WTC11 (cell line): ENCODE measurements at regions not wholly inside any gene's neighbourhood (a gene's known extent, or its start where the extent isn't known, plus 50 kb on each side); places are given as distances from the start of the nearest gene placed in this dataset.
A peak's percentile ranks its signal among the peaks of the same experiment; 100 is the strongest.
"Not testable (repeated sequence)": the region's sequence is repeated elsewhere in the genome, so short reads cannot be mapped to it uniquely, and the experiment has no call there.

ENCODE experiments used
- ATAC-seq: fragments of 200-7000 bp; cut with Tn5 transposase; 2 replicates; pipeline ENCODE4 v1.10.0; 2021; ENCODE audit warnings: mild to moderate bottlenecking, moderate library complexity
- CTCF ChIA-PET: fragments of 300-600 bp; sonication (Branson Sonifier 250); formaldehyde crosslinking; loops from one replicate; lab custom pipeline; 2021; ENCODE audit warnings: antibody characterized with exemption; lab: Charles Lee
- POLR2A ChIA-PET: fragments of 350-600 bp; sonication (Branson Sonifier 250); formaldehyde crosslinking; loops from one replicate; lab custom pipeline; 2021; ENCODE audit warnings: antibody characterized with exemption; lab: Charles Lee
- DNase-seq: peaks from one replicate; pipeline ENCODE4 v3.0.0; 2021; ENCODE audit warnings: low spot score
- H3K27ac Mint-ChIP-seq: 2 replicates; pipeline ENCODE4 v1.8.0; 2021; ENCODE audit warnings: mixed read lengths
- H3K27me3 Mint-ChIP-seq: 2 replicates; pipeline ENCODE4 v1.8.0; 2021; ENCODE audit warnings: low read depth, mild to moderate bottlenecking, moderate library complexity, mixed read lengths
- H3K36me3 Mint-ChIP-seq: 2 replicates; pipeline ENCODE4 v1.8.0; 2021; ENCODE audit warnings: mixed read lengths
- H3K4me1 Mint-ChIP-seq: 2 replicates; pipeline ENCODE4 v1.8.0; 2022; ENCODE audit warnings: mixed read lengths
- H3K4me3 Mint-ChIP-seq: 2 replicates; pipeline ENCODE4 v1.8.0; 2021; ENCODE audit warnings: mild to moderate bottlenecking, moderate library complexity, mixed read lengths
- H3K9me3 Mint-ChIP-seq: 2 replicates; pipeline ENCODE4 v1.8.0; 2021; ENCODE audit warnings: mixed read lengths
- ESRRA ChIP-seq: sonication (generic); formaldehyde crosslinking; IDR thresholded peaks from 2 replicates; pipeline ENCODE4 v1.8.1; 2022; ENCODE audit warnings: mild to moderate bottlenecking, missing genetic modification reagents, borderline replicate concordance
- GRHL2 ChIP-seq: fragments of 250-450 bp; sonication (Bioruptor Pico); IDR thresholded peaks from 2 replicates; pipeline ENCODE4 v1.8.0; 2022; ENCODE audit warnings: mild to moderate bottlenecking, moderate library complexity; ENCODE audit not compliant: insufficient replicate concordance, severe bottlenecking
- JUN ChIP-seq: sonication (generic); formaldehyde crosslinking; IDR thresholded peaks from 2 replicates; pipeline ENCODE4 v1.8.0; 2023; ENCODE audit warnings: mild to moderate bottlenecking, missing genetic modification reagents
- MXD4 ChIP-seq: fragments of 250-450 bp; sonication (Bioruptor Pico); IDR thresholded peaks from 2 replicates; pipeline ENCODE4 v1.8.0; 2021; ENCODE audit warnings: mild to moderate bottlenecking, moderate library complexity, borderline replicate concordance
- NFE2L1 ChIP-seq: sonication (generic); formaldehyde crosslinking; IDR thresholded peaks from 2 replicates; pipeline ENCODE4 v1.8.1; 2023; ENCODE audit warnings: missing genetic modification reagents
- NR1H2 ChIP-seq: sonication (generic); formaldehyde crosslinking; IDR thresholded peaks from 2 replicates; pipeline ENCODE4 v1.9.0; 2021; ENCODE audit warnings: mild to moderate bottlenecking, moderate library complexity, missing genetic modification reagents
- TEAD4 ChIP-seq: sonication (generic); formaldehyde crosslinking; IDR thresholded peaks from 2 replicates; pipeline ENCODE4 v1.8.0; 2022; ENCODE audit warnings: mild to moderate bottlenecking, missing genetic modification reagents
- ZNF219 ChIP-seq: sonication (generic); formaldehyde crosslinking; IDR thresholded peaks from 2 replicates; pipeline ENCODE4 v1.8.0; 2023; ENCODE audit warnings: missing genetic modification reagents, mild to moderate bottlenecking, borderline replicate concordance
- TF ChIP-seq, protein P1 (sequence below): sonication (generic); formaldehyde crosslinking; IDR thresholded peaks from 2 replicates; pipeline ENCODE4 v1.8.1; 2023; ENCODE audit warnings: mild to moderate bottlenecking, missing genetic modification reagents, borderline replicate concordance
- TF ChIP-seq, protein P2 (sequence below): sonication (generic); formaldehyde crosslinking; IDR thresholded peaks from 2 replicates; pipeline ENCODE4 v1.8.1; 2023; ENCODE audit warnings: mild to moderate bottlenecking, missing genetic modification reagents
- TF ChIP-seq, protein P3 (sequence below): sonication (generic); formaldehyde crosslinking; IDR thresholded peaks from 2 replicates; pipeline ENCODE4 v1.8.0; 2022; ENCODE audit warnings: missing genetic modification reagents
- TF ChIP-seq, protein P4 (sequence below): sonication (generic); formaldehyde crosslinking; IDR thresholded peaks from 2 replicates; pipeline ENCODE4 v1.8.0; 2022; ENCODE audit warnings: mild to moderate bottlenecking, missing genetic modification reagents
- TF ChIP-seq, protein P5 (sequence below): sonication (generic); formaldehyde crosslinking; IDR thresholded peaks from 2 replicates; pipeline ENCODE4 v1.8.1; 2023; ENCODE audit warnings: mild to moderate bottlenecking, moderate library complexity, missing genetic modification reagents
- TF ChIP-seq, protein P6 (sequence below): sonication (generic); formaldehyde crosslinking; IDR thresholded peaks from 2 replicates; pipeline ENCODE4 v1.8.1; 2023; ENCODE audit warnings: mild to moderate bottlenecking, missing genetic modification reagents, moderate library complexity
- TF ChIP-seq, protein P7 (sequence below): sonication (generic); formaldehyde crosslinking; IDR thresholded peaks from 2 replicates; pipeline ENCODE4 v1.8.1; 2022; ENCODE audit warnings: mild to moderate bottlenecking, moderate library complexity, missing genetic modification reagents

DNA sequence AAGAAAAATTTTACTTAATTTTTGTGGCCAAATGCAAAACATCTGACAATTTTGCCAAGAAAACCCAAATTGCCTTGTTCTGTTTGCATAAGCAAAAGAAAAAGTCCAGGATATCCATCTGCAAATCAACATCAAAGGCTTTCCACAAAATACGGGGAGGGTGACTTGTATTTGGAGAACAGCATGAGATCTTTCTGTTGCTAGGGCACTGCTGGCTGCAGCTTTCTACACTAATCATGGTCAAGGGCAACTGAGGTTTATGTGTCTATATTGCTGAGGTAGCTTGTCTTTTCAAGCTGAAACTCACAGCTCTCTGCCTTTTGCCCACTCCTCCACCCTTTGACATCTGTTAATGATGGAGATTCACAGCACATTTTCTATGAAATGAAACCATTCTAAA, 389.1 kb downstream of the NKX6-1 start (continued):
- TF ChIP-seq, protein P1, sequence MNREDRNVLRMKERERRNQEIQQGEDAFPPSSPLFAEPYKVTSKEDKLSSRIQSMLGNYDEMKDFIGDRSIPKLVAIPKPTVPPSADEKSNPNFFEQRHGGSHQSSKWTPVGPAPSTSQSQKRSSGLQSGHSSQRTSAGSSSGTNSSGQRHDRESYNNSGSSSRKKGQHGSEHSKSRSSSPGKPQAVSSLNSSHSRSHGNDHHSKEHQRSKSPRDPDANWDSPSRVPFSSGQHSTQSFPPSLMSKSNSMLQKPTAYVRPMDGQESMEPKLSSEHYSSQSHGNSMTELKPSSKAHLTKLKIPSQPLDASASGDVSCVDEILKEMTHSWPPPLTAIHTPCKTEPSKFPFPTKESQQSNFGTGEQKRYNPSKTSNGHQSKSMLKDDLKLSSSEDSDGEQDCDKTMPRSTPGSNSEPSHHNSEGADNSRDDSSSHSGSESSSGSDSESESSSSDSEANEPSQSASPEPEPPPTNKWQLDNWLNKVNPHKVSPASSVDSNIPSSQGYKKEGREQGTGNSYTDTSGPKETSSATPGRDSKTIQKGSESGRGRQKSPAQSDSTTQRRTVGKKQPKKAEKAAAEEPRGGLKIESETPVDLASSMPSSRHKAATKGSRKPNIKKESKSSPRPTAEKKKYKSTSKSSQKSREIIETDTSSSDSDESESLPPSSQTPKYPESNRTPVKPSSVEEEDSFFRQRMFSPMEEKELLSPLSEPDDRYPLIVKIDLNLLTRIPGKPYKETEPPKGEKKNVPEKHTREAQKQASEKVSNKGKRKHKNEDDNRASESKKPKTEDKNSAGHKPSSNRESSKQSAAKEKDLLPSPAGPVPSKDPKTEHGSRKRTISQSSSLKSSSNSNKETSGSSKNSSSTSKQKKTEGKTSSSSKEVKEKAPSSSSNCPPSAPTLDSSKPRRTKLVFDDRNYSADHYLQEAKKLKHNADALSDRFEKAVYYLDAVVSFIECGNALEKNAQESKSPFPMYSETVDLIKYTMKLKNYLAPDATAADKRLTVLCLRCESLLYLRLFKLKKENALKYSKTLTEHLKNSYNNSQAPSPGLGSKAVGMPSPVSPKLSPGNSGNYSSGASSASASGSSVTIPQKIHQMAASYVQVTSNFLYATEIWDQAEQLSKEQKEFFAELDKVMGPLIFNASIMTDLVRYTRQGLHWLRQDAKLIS (CRISPR knock-in tag), result no peak
- TF ChIP-seq, protein P2, sequence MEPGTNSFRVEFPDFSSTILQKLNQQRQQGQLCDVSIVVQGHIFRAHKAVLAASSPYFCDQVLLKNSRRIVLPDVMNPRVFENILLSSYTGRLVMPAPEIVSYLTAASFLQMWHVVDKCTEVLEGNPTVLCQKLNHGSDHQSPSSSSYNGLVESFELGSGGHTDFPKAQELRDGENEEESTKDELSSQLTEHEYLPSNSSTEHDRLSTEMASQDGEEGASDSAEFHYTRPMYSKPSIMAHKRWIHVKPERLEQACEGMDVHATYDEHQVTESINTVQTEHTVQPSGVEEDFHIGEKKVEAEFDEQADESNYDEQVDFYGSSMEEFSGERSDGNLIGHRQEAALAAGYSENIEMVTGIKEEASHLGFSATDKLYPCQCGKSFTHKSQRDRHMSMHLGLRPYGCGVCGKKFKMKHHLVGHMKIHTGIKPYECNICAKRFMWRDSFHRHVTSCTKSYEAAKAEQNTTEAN (CRISPR knock-in tag), result no peak
- TF ChIP-seq, protein P3, sequence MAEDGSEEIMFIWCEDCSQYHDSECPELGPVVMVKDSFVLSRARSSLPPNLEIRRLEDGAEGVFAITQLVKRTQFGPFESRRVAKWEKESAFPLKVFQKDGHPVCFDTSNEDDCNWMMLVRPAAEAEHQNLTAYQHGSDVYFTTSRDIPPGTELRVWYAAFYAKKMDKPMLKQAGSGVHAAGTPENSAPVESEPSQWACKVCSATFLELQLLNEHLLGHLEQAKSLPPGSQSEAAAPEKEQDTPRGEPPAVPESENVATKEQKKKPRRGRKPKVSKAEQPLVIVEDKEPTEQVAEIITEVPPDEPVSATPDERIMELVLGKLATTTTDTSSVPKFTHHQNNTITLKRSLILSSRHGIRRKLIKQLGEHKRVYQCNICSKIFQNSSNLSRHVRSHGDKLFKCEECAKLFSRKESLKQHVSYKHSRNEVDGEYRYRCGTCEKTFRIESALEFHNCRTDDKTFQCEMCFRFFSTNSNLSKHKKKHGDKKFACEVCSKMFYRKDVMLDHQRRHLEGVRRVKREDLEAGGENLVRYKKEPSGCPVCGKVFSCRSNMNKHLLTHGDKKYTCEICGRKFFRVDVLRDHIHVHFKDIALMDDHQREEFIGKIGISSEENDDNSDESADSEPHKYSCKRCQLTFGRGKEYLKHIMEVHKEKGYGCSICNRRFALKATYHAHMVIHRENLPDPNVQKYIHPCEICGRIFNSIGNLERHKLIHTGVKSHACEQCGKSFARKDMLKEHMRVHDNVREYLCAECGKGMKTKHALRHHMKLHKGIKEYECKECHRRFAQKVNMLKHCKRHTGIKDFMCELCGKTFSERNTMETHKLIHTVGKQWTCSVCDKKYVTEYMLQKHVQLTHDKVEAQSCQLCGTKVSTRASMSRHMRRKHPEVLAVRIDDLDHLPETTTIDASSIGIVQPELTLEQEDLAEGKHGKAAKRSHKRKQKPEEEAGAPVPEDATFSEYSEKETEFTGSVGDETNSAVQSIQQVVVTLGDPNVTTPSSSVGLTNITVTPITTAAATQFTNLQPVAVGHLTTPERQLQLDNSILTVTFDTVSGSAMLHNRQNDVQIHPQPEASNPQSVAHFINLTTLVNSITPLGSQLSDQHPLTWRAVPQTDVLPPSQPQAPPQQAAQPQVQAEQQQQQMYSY (CRISPR knock-in tag), result no peak
- no peak for TF ChIP-seq NR1H2
- TF ChIP-seq ZNF219, result no peak
- TF ChIP-seq, protein P4, sequence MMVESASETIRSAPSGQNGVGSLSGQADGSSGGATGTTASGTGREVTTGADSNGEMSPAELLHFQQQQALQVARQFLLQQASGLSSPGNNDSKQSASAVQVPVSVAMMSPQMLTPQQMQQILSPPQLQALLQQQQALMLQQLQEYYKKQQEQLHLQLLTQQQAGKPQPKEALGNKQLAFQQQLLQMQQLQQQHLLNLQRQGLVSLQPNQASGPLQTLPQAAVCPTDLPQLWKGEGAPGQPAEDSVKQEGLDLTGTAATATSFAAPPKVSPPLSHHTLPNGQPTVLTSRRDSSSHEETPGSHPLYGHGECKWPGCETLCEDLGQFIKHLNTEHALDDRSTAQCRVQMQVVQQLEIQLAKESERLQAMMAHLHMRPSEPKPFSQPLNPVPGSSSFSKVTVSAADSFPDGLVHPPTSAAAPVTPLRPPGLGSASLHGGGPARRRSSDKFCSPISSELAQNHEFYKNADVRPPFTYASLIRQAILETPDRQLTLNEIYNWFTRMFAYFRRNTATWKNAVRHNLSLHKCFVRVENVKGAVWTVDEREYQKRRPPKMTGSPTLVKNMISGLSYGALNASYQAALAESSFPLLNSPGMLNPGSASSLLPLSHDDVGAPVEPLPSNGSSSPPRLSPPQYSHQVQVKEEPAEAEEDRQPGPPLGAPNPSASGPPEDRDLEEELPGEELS (CRISPR knock-in tag), result no peak

DNA sequence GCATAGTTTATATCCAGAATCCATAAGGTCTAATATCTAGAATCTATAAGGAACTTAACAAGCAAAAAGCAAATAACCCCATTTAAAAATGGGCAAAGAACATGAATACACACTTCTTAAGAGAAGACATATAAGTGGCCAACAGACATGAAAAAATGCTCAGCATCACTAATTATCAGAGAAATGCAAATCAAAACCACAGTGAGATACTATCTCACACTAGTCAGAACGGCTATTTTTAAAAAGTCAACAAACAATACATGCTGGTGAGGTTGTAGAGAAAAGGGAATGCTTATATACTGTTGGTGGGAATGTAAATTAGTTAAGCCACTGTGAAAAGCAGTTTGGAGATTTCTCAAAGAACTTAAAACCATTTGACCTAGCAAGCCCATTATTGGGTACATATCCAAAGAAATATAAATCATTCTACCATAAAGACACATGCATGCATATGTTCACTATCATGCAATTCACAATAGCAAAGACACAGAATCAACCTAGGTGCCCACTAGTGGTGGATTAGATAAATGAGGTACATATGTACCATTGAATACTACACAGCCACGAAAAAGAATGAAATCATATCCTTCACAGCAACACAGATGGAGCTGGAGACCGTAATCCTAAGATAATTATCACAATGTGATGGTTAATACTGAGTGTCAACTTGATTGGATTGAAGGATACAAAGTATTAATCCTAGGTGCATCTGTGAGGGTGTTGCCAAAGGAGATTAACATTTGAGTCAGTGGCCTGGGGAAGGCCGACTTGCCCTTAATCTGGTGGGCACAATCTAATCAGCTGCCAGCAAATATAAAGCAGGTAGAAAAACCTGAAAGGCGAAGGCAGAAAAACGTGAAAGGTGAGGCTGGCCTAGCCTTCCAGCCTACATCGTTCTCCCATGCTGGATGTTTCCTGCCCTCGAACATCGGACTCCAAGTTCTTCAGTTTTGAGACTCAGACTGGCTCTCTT, 397.2 kb downstream of the NKX6-1 start:
- DNase-seq, H3K9me3 Mint-ChIP-seq, CTCF ChIA-PET, H3K27me3 Mint-ChIP-seq, ATAC-seq, H3K27ac Mint-ChIP-seq, POLR2A ChIA-PET, H3K4me3 Mint-ChIP-seq, H3K36me3 Mint-ChIP-seq: not testable (repeated sequence)
- H3K4me1 Mint-ChIP-seq, result peaks cover 15% of the 10 kb centered on the region

DNA sequence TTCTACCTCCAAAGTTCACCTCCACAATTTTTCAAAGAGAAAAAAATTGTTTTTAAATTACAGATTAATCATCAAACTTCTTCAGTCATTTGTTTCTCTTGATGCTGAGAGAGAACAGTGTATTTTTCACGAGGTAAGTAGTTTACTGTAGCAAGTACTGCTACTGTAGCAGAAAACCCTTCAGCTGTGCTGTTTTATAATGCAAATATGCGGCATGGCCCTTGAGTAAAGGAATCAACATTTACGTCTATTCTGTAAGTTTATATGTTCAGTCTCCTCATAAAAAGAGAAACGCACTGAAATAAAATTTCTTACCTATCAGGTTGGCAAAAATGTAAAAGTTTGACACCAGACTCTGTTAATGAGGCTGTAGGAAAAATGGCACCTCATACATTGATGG, 399.0 kb downstream of the NKX6-1 start:
- Mint-ChIP-seq H3K4me1 (peaks cover 15% of the 10 kb centered on the region), H3K9me3 (peaks cover 6% of the 10 kb centered on the region), H3K4me3 (no peak overlapping the region), H3K36me3 (no peaks in the 10 kb centered on the region), H3K27ac (no peak overlapping the region), H3K27me3 (no peaks in the 10 kb centered on the region)
- ChIA-PET POLR2A (interaction anchor here (0.5 kb wide), 1 partner anchor 17 kb away, joined by 6 read pairs; no protein-coding TSS in a partner anchor), CTCF (interaction anchor here (0.6 to 1.0 kb wide), 2 partner anchors 347 to 839 kb away, joined by 3 to 4 read pairs; no protein-coding TSS in a partner anchor)
- ATAC-seq, result peak; percentile 72
- DNase-seq, result no peak
- TF ChIP-seq NFE2L1 (CRISPR knock-in tag) (no peak), JUN (CRISPR knock-in tag) (no peak), MXD4 (CRISPR knock-in tag) (no peak), GRHL2 (no peak), TEAD4 (CRISPR knock-in tag) (no peak), ESRRA (CRISPR knock-in tag) (no peak)
- TF ChIP-seq, protein P5, sequence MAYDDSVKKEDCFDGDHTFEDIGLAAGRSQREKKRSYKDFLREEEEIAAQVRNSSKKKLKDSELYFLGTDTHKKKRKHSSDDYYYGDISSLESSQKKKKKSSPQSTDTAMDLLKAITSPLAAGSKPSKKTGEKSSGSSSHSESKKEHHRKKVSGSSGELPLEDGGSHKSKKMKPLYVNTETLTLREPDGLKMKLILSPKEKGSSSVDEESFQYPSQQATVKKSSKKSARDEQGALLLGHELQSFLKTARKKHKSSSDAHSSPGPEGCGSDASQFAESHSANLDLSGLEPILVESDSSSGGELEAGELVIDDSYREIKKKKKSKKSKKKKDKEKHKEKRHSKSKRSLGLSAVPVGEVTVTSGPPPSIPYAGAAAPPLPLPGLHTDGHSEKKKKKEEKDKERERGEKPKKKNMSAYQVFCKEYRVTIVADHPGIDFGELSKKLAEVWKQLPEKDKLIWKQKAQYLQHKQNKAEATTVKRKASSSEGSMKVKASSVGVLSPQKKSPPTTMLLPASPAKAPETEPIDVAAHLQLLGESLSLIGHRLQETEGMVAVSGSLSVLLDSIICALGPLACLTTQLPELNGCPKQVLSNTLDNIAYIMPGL, result no peak
- TF ChIP-seq, protein P6, sequence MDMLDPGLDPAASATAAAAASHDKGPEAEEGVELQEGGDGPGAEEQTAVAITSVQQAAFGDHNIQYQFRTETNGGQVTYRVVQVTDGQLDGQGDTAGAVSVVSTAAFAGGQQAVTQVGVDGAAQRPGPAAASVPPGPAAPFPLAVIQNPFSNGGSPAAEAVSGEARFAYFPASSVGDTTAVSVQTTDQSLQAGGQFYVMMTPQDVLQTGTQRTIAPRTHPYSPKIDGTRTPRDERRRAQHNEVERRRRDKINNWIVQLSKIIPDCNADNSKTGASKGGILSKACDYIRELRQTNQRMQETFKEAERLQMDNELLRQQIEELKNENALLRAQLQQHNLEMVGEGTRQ (CRISPR knock-in tag), result no peak
- TF ChIP-seq, protein P7, sequence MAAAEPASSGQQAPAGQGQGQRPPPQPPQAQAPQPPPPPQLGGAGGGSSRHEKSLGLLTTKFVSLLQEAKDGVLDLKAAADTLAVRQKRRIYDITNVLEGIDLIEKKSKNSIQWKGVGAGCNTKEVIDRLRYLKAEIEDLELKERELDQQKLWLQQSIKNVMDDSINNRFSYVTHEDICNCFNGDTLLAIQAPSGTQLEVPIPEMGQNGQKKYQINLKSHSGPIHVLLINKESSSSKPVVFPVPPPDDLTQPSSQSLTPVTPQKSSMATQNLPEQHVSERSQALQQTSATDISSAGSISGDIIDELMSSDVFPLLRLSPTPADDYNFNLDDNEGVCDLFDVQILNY (CRISPR knock-in tag), result no peak
